Lower lobe of right lung (tissue), 2 donors: ENCODE measurements at regions not wholly inside any gene's neighbourhood (a gene's known extent, or its start where the extent isn't known, plus 50 kb on each side); places are given as distances from the start of the nearest gene placed in this dataset.

Source experiments
- ATAC-seq, 2 donors: fragments of 200-7000 bp; cut with Tn5 transposase; one replicate each; pipeline ENCODE4 v1.9.1; 2020 to 2022; ENCODE audit warnings: mild to moderate bottlenecking in 2 of 2, moderate library complexity in 2 of 2
- DNase-seq: peaks from one replicate; pipeline ENCODE4 v3.0.0-alpha.2; 2020
- H3K27ac ChIP-seq: fragments of 200-600 bp; one replicate; pipeline ENCODE4 v1.8.0; 2022
- H3K27me3 ChIP-seq: fragments of 200-600 bp; one replicate; pipeline ENCODE4 v1.8.0; 2022; ENCODE audit warnings: low read depth
- H3K36me3 ChIP-seq: fragments of 200-600 bp; one replicate; pipeline ENCODE4 v1.8.0; 2022; ENCODE audit warnings: mild to moderate bottlenecking
- H3K4me1 ChIP-seq: fragments of 200-600 bp; one replicate; pipeline ENCODE4 v1.8.0; 2022
- H3K4me3 ChIP-seq: fragments of 200-600 bp; one replicate; pipeline ENCODE4 v1.8.0; 2022; ENCODE audit warnings: mild to moderate bottlenecking
- H3K9me3 ChIP-seq: fragments of 200-600 bp; one replicate; pipeline ENCODE4 v1.8.0; 2022
- intact Hi-C: fragments of 100-400 bp; cut with DNase I; formaldehyde crosslinking; loops from one replicate; pipeline ENCODE4 v1.11.0; 2022
- TF ChIP-seq, protein P1 (sequence below): fragments of 200-600 bp; IDR thresholded peaks from one replicate; pipeline ENCODE4 v1.8.0; 2022; ENCODE audit warnings: antibody characterized with exemption, mild to moderate bottlenecking
- donor health status: DM: no; HTN: yes; CAD: no; lungs with severe emphysema.

DNA sequence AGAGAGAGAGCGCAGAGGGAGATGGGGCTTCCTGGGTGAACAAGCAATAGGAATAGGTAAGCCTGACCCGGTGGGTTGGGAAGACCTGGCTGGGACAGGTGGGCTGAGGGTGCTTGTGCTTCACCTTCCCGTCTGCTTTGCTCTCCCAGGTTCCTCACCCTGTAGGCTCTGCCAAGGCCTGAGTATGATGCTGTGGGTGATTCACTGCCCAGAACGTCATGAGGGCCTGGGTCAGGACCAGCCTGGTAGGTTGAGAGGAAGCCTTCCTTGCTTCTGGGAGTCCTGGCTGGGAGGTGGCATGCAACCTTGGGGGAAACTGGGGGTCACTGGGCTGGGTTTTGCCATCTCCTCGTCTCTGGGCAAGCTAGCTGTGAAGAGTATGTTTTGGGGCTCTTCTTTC, 220.2 kb upstream of the APCDD1 start:
- H3K4me1 ChIP-seq, result peaks cover 14% of the 10 kb centered on the region
- TF ChIP-seq, protein P1, sequence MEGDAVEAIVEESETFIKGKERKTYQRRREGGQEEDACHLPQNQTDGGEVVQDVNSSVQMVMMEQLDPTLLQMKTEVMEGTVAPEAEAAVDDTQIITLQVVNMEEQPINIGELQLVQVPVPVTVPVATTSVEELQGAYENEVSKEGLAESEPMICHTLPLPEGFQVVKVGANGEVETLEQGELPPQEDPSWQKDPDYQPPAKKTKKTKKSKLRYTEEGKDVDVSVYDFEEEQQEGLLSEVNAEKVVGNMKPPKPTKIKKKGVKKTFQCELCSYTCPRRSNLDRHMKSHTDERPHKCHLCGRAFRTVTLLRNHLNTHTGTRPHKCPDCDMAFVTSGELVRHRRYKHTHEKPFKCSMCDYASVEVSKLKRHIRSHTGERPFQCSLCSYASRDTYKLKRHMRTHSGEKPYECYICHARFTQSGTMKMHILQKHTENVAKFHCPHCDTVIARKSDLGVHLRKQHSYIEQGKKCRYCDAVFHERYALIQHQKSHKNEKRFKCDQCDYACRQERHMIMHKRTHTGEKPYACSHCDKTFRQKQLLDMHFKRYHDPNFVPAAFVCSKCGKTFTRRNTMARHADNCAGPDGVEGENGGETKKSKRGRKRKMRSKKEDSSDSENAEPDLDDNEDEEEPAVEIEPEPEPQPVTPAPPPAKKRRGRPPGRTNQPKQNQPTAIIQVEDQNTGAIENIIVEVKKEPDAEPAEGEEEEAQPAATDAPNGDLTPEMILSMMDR, result no peak
- no peaks in the 10 kb centered on the region for H3K36me3 ChIP-seq
- no peak overlapping the region for H3K4me3 ChIP-seq
- intact Hi-C loops, result no loop called here
- H3K9me3 ChIP-seq, result peaks cover 4% of the 10 kb centered on the region
- ATAC-seq, result no peak
- no peaks in the 10 kb centered on the region for H3K27me3 ChIP-seq
- no peak for DNase-seq
- no peak overlapping the region for H3K27ac ChIP-seq

DNA sequence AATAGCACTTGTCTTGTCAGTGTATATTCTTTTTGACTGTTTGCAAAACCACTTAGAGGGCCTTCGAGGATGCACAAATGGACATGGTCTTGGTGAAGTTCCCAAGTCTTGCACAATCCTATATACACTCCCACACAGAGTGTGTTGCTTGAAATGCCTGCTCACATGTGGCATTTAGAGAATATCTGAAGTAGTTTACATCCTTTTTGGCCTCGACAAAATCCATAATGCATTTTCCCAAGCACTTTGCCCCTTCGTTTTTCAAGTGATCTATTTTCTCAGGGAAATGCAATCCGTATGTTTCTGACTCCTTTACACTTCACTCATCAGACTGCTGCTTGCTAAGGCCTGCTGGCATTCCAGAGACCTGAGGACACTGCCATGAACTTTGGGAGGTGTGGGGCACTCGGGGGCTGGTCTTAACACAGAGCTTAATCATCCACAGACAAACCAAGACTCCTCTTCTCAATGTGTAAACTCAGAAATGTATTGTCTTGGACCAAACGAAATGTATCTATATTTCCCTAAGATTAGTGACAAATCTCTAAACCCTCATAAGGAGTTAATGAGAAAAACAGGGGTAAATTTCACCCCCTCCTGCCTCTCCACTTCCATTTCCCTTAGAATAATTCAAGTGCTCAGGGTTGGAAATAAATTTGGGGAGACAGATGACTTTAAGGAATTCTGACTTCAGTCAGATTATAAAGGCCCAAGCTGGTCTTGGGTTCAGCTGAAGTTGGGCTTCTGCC, 219.3 kb upstream of the APCDD1 start:
- no peaks in the 10 kb centered on the region for H3K27me3 ChIP-seq
- intact Hi-C loops, result no loop called here
- DNase-seq (no peak), ATAC-seq (peak in 1 of 2 donors; percentile 55)
- TF ChIP-seq, protein P1, result no peak
- peaks cover 2% of the 10 kb centered on the region for H3K9me3 ChIP-seq
- H3K4me3 ChIP-seq, result no peak overlapping the region
- no peaks in the 10 kb centered on the region for H3K36me3 ChIP-seq
- H3K4me1 ChIP-seq, result peaks cover 22% of the 10 kb centered on the region
- H3K27ac ChIP-seq, result no peak overlapping the region

DNA sequence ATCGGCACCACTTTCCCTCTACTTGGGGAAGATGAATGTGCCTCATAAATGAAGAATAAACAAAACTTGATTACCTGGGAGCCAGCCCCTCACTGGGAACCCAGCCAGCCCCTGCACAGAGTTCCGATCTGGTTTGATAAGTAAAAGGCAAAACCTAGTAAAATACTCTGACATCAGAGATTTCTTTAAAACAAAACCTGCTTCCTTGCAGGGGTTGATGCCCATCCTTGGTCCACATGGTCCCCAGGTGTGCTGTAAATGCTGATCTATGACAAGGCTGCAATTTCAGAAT, 218.8 kb upstream of the APCDD1 start:
- no peak overlapping the region for H3K4me3 ChIP-seq
- ATAC-seq (no peak), DNase-seq (no peak)
- intact Hi-C loops, result no loop called here
- H3K36me3 ChIP-seq, result no peaks in the 10 kb centered on the region
- H3K9me3 ChIP-seq, result no peaks in the 10 kb centered on the region
- H3K27ac ChIP-seq, result no peak overlapping the region
- peaks cover 27% of the 10 kb centered on the region for H3K4me1 ChIP-seq
- no peaks in the 10 kb centered on the region for H3K27me3 ChIP-seq
- TF ChIP-seq, protein P1, result no peak

DNA sequence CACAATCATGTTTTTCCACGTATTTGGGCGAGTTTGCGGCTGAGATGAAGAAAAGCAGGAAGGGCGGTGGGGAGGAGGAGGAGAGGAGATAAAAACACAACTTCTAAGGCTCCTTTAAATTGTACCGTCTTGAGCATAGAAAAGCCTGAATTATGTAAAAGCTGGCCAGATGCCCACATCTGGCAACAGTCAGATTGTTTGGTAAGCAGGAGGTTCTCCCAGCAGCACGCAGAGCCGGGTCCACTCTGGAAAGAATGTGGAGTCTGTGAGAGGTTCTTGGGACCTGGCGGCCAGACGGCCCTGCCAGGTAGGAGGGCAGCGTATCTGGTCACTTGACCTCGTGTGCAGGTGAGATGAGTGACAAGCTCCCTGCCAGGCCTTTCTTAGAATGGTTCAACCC, 215.3 kb upstream of the APCDD1 start:
- intact Hi-C loops, result no loop called here
- Histone ChIP-seq H3K4me1 (peaks cover 38% of the 10 kb centered on the region), H3K27me3 (no peaks in the 10 kb centered on the region), H3K4me3 (no peak overlapping the region), H3K27ac (no peak overlapping the region), H3K36me3 (no peaks in the 10 kb centered on the region), H3K9me3 (no peaks in the 10 kb centered on the region)
- DNase-seq (peak; percentile 79), ATAC-seq (peak; percentile 88 to 89)
- TF ChIP-seq, protein P1, result no peak

DNA sequence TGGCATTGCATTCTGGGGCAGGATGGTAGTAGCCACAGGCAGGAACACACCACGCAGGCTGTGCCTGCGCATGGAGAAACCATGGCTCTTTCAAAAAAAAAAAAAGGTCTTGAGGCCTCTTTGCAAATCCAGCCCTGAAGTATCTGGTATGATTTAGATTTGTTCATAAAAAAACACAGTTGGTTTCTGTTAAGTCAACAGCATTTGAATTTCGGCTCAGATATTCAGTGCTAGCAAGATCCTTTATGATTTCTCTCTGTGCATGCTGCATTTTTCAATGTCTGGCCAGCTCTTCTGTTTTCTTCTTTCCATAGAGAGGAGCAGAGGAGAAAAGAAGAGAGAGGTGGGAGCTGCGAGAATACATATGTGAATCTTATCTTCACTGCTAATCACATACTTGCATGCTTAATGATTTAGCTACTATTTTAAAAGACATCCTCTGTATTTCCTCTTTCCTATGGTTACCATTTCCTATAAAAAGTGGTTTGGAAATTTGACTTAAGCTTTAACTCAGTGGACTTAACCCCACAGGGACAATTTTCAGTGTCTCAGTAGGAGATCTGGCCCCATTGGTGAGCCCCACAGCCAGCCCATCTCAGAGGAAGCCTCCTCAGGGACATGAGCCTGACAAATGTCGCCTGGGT, 214.3 kb upstream of the APCDD1 start:
- Histone ChIP-seq H3K4me1 (peaks cover 42% of the 10 kb centered on the region), H3K36me3 (no peaks in the 10 kb centered on the region), H3K27me3 (no peaks in the 10 kb centered on the region), H3K4me3 (no peak overlapping the region), H3K9me3 (no peaks in the 10 kb centered on the region), H3K27ac (no peak overlapping the region)
- intact Hi-C loops, result no loop called here
- DNase-seq (no peak), ATAC-seq (no peak)
- TF ChIP-seq, protein P1, result no peak
